ENCODE measurements at regions not wholly inside any gene's neighbourhood (a gene's known extent, or its start where the extent isn't known, plus 50 kb on each side); places are given as distances from the start of the nearest gene placed in this dataset.

- TF ChIP-seq CTCF (IDR thresholded peaks at IDR 0.05) (no peak), POLR2A (IDR thresholded peaks at IDR 0.05) (no peak)
- no peak for DNase-seq
- no peaks in the 10 kb centered on the region for H3K4me1 ChIP-seq
- no peaks in the 10 kb centered on the region for H3K9me3 ChIP-seq
- H3K27me3 ChIP-seq, result no peaks in the 10 kb centered on the region
- H3K27ac ChIP-seq, result no peak overlapping the region
- WGBS, 2 donors, result 70 to 85% methylated on average over 1 of the region's 1 CpG
- intact Hi-C loops (cut with DNase I), result no loop called here
- no peak overlapping the region for H3K4me3 ChIP-seq
- no peaks in the 10 kb centered on the region for H3K36me3 ChIP-seq
These were observed 480.8 kb upstream of the KIRREL3 start for GRCh38 chr11:127481391-127481790.

GRCh38 chr11:127478826-127479225, 478.3 kb upstream of the KIRREL3 start:
- Histone ChIP-seq H3K36me3 (no peaks in the 10 kb centered on the region), H3K4me1 (no peaks in the 10 kb centered on the region), H3K27ac (no peak overlapping the region), H3K9me3 (no peaks in the 10 kb centered on the region), H3K27me3 (no peaks in the 10 kb centered on the region), H3K4me3 (no peak overlapping the region)
- intact Hi-C loops (cut with DNase I), result no loop called here
- TF ChIP-seq POLR2A (IDR thresholded peaks at IDR 0.05), result no peak
- TF ChIP-seq CTCF (IDR thresholded peaks at IDR 0.05), result no peak
- WGBS, 2 donors, result 88 to 92% methylated on average over 2 of the region's 2 CpGs
- DNase-seq, result no peak

- H3K27ac ChIP-seq, result no peak overlapping the region
- H3K9me3 ChIP-seq, result no peaks in the 10 kb centered on the region
- intact Hi-C loops (cut with DNase I), result no loop called here
- H3K27me3 ChIP-seq, result no peaks in the 10 kb centered on the region
- WGBS, 2 donors, result 33 to 60% methylated on average over 1 of the region's 1 CpG
- TF ChIP-seq CTCF (IDR thresholded peaks at IDR 0.05) (no peak), POLR2A (IDR thresholded peaks at IDR 0.05) (no peak)
- no peak for DNase-seq
- H3K4me1 ChIP-seq, result no peaks in the 10 kb centered on the region
- H3K4me3 ChIP-seq, result no peak overlapping the region
- H3K36me3 ChIP-seq, result no peaks in the 10 kb centered on the region
These were observed 474.2 kb upstream of the KIRREL3 start for GRCh38 chr11:127474766-127475165.

GRCh38 chr11:127472505-127472904, 471.9 kb upstream of the KIRREL3 start:
- no peaks in the 10 kb centered on the region for H3K9me3 ChIP-seq
- TF ChIP-seq POLR2A (IDR thresholded peaks at IDR 0.05) (no peak), CTCF (IDR thresholded peaks at IDR 0.05) (no peak)
- WGBS, 2 donors, result 86 to 88% methylated on average over 3 to 7 of the region's 7 CpGs

GRCh38 chr11:127471662-127472061, 471.1 kb upstream of the KIRREL3 start:
- intact Hi-C loops (cut with DNase I), result no loop called here
- Histone ChIP-seq H3K9me3 (no peaks in the 10 kb centered on the region), H3K36me3 (no peaks in the 10 kb centered on the region), H3K4me3 (no peak overlapping the region), H3K27me3 (no peaks in the 10 kb centered on the region), H3K27ac (no peak overlapping the region), H3K4me1 (no peaks in the 10 kb centered on the region)
- 77 to 83% methylated on average over 3 of the region's 3 CpGs for WGBS, 2 donors
- no peak for TF ChIP-seq CTCF (IDR thresholded peaks at IDR 0.05)
- no peak for TF ChIP-seq POLR2A (IDR thresholded peaks at IDR 0.05)
- no peak for DNase-seq

More at GRCh38 chr11:127472505-127472904, 471.9 kb upstream of the KIRREL3 start:
- intact Hi-C loops (cut with DNase I), result no loop called here
- Histone ChIP-seq H3K27me3 (no peaks in the 10 kb centered on the region), H3K4me3 (no peak overlapping the region), H3K27ac (no peak overlapping the region), H3K4me1 (no peaks in the 10 kb centered on the region), H3K36me3 (no peaks in the 10 kb centered on the region)
- DNase-seq, result no peak
